ENCODE measurements at regions not wholly inside any gene's neighbourhood (a gene's known extent, or its start where the extent isn't known, plus 50 kb on each side); places are given as distances from the start of the nearest gene placed in this dataset.

- TF ChIP-seq EZH2phosphoT487 (IDR thresholded peaks at IDR 0.05; ENCODE audit: low read depth) (no peak), CTCF (IDR thresholded peaks at IDR 0.05; ENCODE audit: low read depth, low read length) (no peak)
These were observed 115.9 kb upstream of the F13A1 start for GRCh38 chr6:6436366-6436765.

GRCh38 chr6:6436946-6437345, 116.5 kb upstream of the F13A1 start:
- no peak overlapping the region for H3K9ac ChIP-seq (ENCODE audit: low read length)
- no peak overlapping the region for H3K4me2 ChIP-seq (ENCODE audit: low read length)
- TF ChIP-seq EZH2phosphoT487 (IDR thresholded peaks at IDR 0.05; ENCODE audit: low read depth) (no peak), CTCF (IDR thresholded peaks at IDR 0.05; ENCODE audit: low read depth, low read length) (no peak)
- no peak overlapping the region for H2AFZ ChIP-seq (ENCODE audit: low read depth, low read length)
- no peaks in the 10 kb centered on the region for H4K20me1 ChIP-seq (ENCODE audit: insufficient read depth, low read length)
- no peak overlapping the region for H3K4me3 ChIP-seq (ENCODE audit: low read length)
- no peaks in the 10 kb centered on the region for H3K27me3 ChIP-seq (ENCODE audit: low read depth, low read length)
- H3K36me3 ChIP-seq (replicated peaks; ENCODE audit: low read depth, low read length): no peaks in the 10 kb centered on the region
- no peaks in the 10 kb centered on the region for H3K79me2 ChIP-seq (ENCODE audit: low read length)
- no peaks in the 10 kb centered on the region for H3K9me3 ChIP-seq (ENCODE audit: insufficient read depth, low read length)
- no peak overlapping the region for H3K27ac ChIP-seq (ENCODE audit: low read length)
- no peaks in the 10 kb centered on the region for H3K4me1 ChIP-seq (ENCODE audit: low read length)

More at GRCh38 chr6:6436366-6436765, 115.9 kb upstream of the F13A1 start:
- Histone ChIP-seq H2AFZ (ENCODE audit: low read depth, low read length) (no peak overlapping the region), H3K27ac (ENCODE audit: low read length) (no peak overlapping the region), H3K9ac (ENCODE audit: low read length) (no peak overlapping the region), H3K9me3 (ENCODE audit: insufficient read depth, low read length) (no peaks in the 10 kb centered on the region), H3K27me3 (ENCODE audit: low read depth, low read length) (no peaks in the 10 kb centered on the region), H3K4me3 (ENCODE audit: low read length) (no peak overlapping the region), H3K4me2 (ENCODE audit: low read length) (no peak overlapping the region), H4K20me1 (ENCODE audit: insufficient read depth, low read length) (no peaks in the 10 kb centered on the region), H3K4me1 (ENCODE audit: low read length) (no peaks in the 10 kb centered on the region), H3K36me3 (replicated peaks; ENCODE audit: low read depth, low read length) (no peaks in the 10 kb centered on the region), H3K79me2 (ENCODE audit: low read length) (no peaks in the 10 kb centered on the region)

- H3K4me3 ChIP-seq (ENCODE audit: low read length): no peak overlapping the region
- no peaks in the 10 kb centered on the region for H3K9me3 ChIP-seq (ENCODE audit: insufficient read depth, low read length)
- H2AFZ ChIP-seq (ENCODE audit: low read depth, low read length): no peak overlapping the region
- H3K9ac ChIP-seq (ENCODE audit: low read length): no peak overlapping the region
- TF ChIP-seq EZH2phosphoT487 (IDR thresholded peaks at IDR 0.05; ENCODE audit: low read depth): no peak
- TF ChIP-seq CTCF (IDR thresholded peaks at IDR 0.05; ENCODE audit: low read depth, low read length): no peak
- H4K20me1 ChIP-seq (ENCODE audit: insufficient read depth, low read length): no peaks in the 10 kb centered on the region
- H3K27me3 ChIP-seq (ENCODE audit: low read depth, low read length): no peaks in the 10 kb centered on the region
- H3K36me3 ChIP-seq (replicated peaks; ENCODE audit: low read depth, low read length): no peaks in the 10 kb centered on the region
- H3K79me2 ChIP-seq (ENCODE audit: low read length): no peaks in the 10 kb centered on the region
- H3K4me1 ChIP-seq (ENCODE audit: low read length): no peaks in the 10 kb centered on the region
- H3K27ac ChIP-seq (ENCODE audit: low read length): no peak overlapping the region
- no peak overlapping the region for H3K4me2 ChIP-seq (ENCODE audit: low read length)
These were observed 117.8 kb upstream of the F13A1 start for GRCh38 chr6:6438286-6438685.

DNA sequence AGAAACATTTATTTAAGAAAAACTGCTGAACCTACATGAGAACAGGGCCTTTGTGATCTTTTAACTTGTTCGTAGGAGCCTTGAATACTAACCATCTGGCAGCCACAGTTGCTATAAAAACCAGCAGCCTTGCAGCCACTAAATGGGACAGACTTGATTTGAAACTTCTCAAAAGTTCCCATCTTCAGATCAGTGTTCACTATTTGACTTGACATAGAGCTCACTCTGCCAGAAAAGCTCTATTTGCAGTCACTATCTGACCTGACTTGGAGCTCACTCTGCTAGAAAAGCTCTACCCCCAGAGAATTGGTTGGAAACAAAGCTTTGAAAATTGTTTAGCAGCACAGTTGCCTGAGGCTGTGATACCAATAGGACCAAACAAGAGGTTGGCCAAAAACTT, 119.3 kb upstream of the F13A1 start:
- no peaks in the 10 kb centered on the region for H3K27me3 ChIP-seq (ENCODE audit: low read depth, low read length)
- no peaks in the 10 kb centered on the region for H3K79me2 ChIP-seq (ENCODE audit: low read length)
- H3K9me3 ChIP-seq (ENCODE audit: insufficient read depth, low read length): no peaks in the 10 kb centered on the region
- no peak overlapping the region for H3K27ac ChIP-seq (ENCODE audit: low read length)
- no peak overlapping the region for H3K4me2 ChIP-seq (ENCODE audit: low read length)
- H3K4me1 ChIP-seq (ENCODE audit: low read length): no peaks in the 10 kb centered on the region
- no peak overlapping the region for H3K9ac ChIP-seq (ENCODE audit: low read length)
- H4K20me1 ChIP-seq (ENCODE audit: insufficient read depth, low read length): no peaks in the 10 kb centered on the region
- TF ChIP-seq CTCF (IDR thresholded peaks at IDR 0.05; ENCODE audit: low read depth, low read length) (no peak), EZH2phosphoT487 (IDR thresholded peaks at IDR 0.05; ENCODE audit: low read depth) (no peak)
- no peaks in the 10 kb centered on the region for H3K36me3 ChIP-seq (replicated peaks; ENCODE audit: low read depth, low read length)
- H2AFZ ChIP-seq (ENCODE audit: low read depth, low read length): no peak overlapping the region
- H3K4me3 ChIP-seq (ENCODE audit: low read length): no peak overlapping the region
